Muscle of arm (tissue), 1 donor: ENCODE measurements at regions not wholly inside any gene's neighbourhood (a gene's known extent, or its start where the extent isn't known, plus 50 kb on each side); places are given as distances from the start of the nearest gene placed in this dataset.

Source experiments
- DNase-seq: peaks from one replicate; pipeline ENCODE4 v3.0.0-alpha.2; 2013

- DNase-seq: no peak
These were observed 143.8 kb upstream of the ARL4C start for GRCh38 chr2:234640657-234641056.

DNA sequence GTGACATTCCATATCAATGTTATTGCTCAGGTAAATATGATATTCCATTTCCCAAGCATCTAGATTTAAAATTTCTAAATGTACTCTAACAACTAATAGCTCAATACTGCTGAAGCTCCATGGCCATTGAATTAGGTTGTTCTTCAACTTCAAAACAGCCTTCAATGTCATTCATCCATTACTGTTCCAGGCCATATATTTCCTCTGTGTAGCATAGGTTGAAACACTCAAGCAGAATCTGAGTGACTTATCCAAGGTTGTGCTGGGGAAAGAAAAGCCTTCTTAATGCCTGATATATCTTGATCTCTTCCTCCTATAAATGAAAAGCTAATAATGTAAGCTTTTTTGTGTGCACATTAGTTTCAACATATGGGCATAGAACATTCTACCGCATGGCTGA, 142.1 kb upstream of the ARL4C start:
- DNase-seq: no peak

DNA sequence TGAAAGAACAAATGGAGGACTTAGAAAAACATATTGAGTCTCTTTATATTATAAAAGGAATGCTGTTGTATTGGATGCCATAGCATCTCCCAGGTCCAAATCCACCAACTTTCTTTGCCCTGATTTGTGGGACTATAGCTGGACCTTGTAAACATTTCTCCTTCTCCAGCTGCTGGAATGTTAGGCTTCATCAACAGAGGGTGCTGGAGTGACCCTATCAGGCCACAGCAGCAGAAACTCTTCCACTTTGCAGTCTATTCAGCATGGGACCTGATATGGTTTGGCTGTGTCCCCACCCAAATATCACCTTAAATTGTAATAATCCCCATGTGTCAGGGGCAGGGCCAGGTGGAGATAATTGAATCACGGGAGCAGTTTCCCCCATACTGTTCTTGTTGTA, 138.4 kb upstream of the ARL4C start:
- DNase-seq: no peak

GRCh38 chr2:234633581-234634230, 136.8 kb upstream of the ARL4C start:
- DNase-seq: no peak

GRCh38 chr2:234632527-234633391, 135.9 kb upstream of the ARL4C start:
- peak; percentile 19 for DNase-seq

DNA sequence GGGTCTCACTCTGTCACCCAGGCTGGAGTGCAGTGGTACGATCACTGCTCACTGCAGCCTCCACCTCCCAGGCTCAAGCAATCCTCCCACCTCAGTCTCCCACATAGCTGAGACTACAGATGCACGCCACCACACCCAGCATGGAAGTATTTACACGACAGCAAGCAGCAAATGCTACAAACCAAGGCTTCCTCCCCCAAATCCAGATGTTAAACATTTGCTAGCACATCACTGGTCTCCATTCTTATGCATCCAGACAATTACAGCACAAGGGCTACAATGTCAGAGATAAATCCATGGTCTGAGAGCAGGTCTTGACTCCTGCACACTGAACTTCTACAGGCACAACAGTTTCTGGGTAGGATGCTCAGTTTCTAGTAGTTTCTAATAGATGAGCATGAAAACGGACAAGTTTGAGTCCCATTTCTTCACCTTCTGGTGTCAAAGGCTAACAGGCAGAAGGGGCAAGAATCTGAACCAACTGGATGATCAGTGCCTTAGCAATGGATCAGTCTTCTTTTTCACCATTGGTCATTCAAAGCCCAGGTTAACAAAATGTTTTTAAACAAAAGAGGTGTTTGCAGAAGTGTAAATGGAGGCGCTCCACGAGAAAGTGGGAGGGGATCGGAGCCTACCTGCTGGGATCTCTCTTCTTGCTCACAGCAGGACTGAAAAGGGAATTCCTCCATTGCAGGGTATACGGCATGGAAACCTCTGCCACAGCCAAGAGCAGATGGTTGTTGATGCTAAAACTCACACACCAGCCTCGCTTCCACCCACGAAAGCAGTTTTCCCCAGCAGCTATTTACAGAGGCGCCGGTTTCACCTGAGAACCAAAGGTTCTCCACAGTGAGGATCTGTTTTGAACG, 135.0 kb upstream of the ARL4C start:
- no peak for DNase-seq

GRCh38 chr2:234630801-234631261, 133.9 kb upstream of the ARL4C start:
- peak; percentile 5 for DNase-seq

DNA sequence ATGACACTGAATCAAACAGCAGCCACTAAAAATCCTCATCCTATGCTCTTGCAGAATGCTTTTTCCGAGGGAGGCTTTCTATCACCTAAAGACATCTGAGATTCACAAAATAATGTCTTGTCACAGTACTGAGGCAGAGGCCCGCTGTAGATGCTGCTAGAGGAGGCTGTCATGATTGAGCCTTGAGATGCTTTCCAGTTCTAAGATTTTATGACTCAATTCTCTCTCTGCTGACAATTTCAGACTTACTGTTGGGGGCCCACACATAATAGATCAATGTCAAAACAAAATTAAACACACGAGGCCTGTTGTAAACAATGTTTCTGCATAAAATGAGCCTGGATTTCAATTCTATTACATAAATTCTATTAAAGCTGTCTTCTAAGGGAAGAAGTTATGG, 132.7 kb upstream of the ARL4C start:
- DNase-seq: no peak

DNA sequence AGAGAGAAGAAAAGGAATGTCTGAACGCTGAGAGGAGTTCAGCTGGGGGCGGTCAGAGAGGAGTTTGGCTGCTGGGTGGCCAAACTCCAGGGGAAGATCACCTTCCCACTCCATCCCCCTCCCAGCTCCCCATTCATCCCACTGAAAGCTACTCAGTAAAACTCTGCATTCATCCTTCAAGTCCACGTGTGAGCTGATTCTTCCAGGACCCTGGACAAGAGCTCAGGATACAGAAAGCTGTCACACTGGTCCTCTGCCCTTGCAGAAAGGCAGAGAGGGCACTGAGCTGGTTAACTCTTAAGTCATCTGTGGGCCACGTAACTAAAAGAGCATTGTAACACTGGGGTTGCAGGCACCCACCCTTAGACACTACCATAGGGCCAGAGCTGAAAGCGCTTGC, 132.1 kb upstream of the ARL4C start:
- no peak for DNase-seq

DNA sequence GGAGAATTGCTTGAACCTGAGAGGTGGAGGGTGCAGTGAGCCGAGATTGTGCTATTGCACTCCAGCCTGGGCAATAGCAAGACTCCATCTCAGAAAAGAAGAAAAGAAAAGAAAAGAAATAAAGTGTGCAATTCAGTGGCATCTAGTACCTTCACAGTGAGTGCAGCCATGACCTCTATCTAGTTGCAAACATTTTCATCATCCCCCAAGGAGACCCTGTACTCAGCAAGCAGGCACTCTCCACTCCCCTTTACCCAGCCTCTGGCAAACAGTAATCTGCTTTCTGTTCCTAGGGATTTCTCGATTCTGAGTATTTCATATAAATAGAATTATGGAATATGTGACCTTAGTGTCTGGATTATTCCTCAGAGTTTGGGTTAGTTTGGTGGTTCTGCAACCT, 130.4 kb upstream of the ARL4C start:
- no peak for DNase-seq

GRCh38 chr2:234626566-234627130, 129.8 kb upstream of the ARL4C start:
- DNase-seq: no peak

- DNase-seq: no peak
These were observed 128.9 kb upstream of the ARL4C start for GRCh38 chr2:234625626-234626250.

DNA sequence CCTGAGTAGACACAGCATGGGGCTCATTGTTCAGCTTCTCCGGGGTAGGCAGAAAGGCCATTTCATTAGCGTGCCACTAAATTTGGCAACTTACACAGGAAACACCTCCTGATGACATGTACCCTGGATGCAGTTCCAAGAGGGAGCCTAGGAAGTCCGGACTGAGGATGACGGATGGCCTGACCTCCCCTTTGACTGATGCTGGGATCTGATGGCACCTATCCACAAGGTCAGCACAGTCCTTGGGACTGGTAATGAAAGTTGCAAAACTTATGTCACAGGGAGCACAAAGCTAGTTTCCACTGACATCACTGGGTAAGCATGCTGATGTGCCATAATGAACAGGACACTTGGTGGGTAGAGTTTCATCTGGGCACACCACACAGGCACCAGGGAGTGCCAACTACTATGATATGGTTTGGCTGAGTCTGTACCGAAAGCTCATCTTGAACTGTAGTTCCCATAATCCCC, 126.7 kb upstream of the ARL4C start:
- no peak for DNase-seq

GRCh38 chr2:234621120-234621519, 124.2 kb upstream of the ARL4C start:
- no peak for DNase-seq

- DNase-seq: no peak
These were observed 123.1 kb upstream of the ARL4C start for GRCh38 chr2:234620018-234620417.

- no peak for DNase-seq
These were observed 118.9 kb upstream of the ARL4C start for GRCh38 chr2:234615643-234616356.

DNA sequence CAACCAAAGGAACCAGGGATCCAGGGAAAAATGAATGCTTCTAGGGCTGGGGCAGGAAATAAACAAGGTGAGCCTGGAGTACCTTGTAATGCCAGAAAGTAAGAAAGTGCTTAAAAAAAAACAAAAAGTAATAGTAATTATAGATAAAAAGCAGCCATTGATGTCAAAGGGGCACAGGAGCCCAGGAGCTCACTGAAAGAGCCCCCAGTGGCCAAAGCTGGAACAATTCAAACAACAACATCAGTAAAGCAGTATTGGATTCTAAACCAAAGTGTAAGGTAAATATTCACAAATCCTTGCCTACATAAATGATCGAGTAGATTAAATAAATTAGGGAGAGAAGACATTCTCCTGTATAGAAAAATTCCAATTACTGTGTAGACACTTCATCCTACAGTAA, 114.3 kb upstream of the ARL4C start:
- no peak for DNase-seq

DNA sequence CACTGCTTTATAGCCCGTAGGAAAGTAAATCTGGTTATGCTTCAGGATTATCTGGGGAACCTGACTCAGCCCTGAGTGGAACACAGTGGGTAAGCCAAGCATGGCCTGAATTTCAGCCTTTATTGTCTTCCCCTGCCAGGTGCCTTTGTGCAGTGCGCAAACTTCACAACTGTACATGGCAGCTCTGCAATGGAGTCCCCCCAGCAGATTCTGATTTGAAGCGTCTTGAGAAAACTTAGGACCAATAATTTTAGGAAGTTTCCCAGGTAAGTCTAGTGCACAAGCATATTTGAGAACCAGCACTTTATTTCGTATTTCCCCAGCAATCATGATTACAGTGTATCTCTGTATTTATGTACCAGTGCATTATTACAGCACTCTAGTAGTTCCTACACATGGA, 112.1 kb upstream of the ARL4C start:
- no peak for DNase-seq

DNA sequence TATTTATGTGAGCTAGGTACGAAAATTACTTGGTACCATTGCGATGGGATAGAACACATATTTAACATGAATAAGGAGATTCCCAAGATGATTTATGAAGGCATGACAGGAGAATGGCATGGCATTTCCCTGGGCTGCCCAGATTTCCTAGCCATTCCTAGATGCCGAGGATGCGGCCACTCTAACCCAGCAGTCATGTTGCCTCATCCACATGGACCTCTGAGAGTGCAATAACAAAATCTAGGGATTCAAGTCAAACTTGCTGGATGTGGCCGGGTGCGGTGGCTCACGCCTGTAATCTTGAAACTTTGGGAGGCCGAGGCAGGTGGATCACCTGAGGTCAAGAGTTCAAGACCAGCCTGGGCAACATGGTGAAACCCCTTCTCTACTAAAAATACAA, 110.8 kb upstream of the ARL4C start:
- no peak for DNase-seq

GRCh38 chr2:234606896-234607295, 110.0 kb upstream of the ARL4C start:
- DNase-seq: no peak

DNA sequence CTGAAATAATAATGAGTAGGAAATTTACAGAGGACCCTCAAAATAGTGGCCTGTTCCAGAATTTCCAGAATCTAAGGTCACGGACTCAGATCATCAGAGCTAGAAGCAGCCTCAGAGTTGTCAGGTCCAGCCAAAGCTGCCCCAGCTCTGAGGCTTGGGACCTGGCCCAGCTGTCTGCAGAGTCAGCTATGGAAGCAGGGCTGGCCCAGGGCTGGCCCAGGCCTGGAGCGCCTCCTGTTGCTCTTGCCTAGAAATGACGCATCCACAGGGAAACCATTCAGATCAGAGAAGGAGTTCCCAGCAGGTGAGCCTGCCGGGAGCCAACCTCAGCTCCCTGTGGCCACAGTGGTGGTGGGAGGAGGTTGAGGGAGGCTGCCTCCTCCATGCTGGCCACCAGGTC, 106.7 kb upstream of the ARL4C start:
- no peak for DNase-seq
